GM19023 (cell line): ENCODE measurements at regions not wholly inside any gene's neighbourhood (a gene's known extent, or its start where the extent isn't known, plus 50 kb on each side); places are given as distances from the start of the nearest gene placed in this dataset.

Experiments
- ATAC-seq: cut with Tn5 transposase; IDR thresholded peaks from one replicate; pipeline ENCODE4 v1.9.1; 2021; ENCODE audit warnings: mild to moderate bottlenecking, moderate library complexity; ENCODE audit not compliant: unreplicated experiment

- ATAC-seq: no peak
Observed at GRCh38 chr15:53401503-53401902, 358.0 kb downstream of the WDR72 start.

GRCh38 chr15:53400986-53401385 is 358.5 kb downstream of the WDR72 start:
- no peak for ATAC-seq

GRCh38 chr15:53397041-53397616 is 362.3 kb downstream of the WDR72 start:
- no peak for ATAC-seq

- ATAC-seq: no peak
Observed at GRCh38 chr15:53395871-53396270, 363.6 kb downstream of the WDR72 start.

GRCh38 chr15:53390549-53390948 is 368.9 kb downstream of the WDR72 start:
- no peak for ATAC-seq

GRCh38 chr15:53389271-53390037 is 370.0 kb downstream of the WDR72 start:
- ATAC-seq: no peak

- ATAC-seq: no peak
Observed at GRCh38 chr15:53384417-53384816, 375.0 kb downstream of the WDR72 start.

- ATAC-seq: no peak
Observed at GRCh38 chr15:53378096-53378800, 381.2 kb downstream of the WDR72 start.

GRCh38 chr15:53367740-53368139 is 391.7 kb downstream of the WDR72 start:
- ATAC-seq: no peak

- ATAC-seq: no peak
Observed at GRCh38 chr15:53360881-53361280, 398.6 kb downstream of the WDR72 start.

- ATAC-seq: no peak
Observed at GRCh38 chr15:53359038-53359437, 400.4 kb downstream of the WDR72 start.

- no peak for ATAC-seq
Observed at GRCh38 chr15:53354874-53355273, 404.6 kb downstream of the WDR72 start.

GRCh38 chr15:53351373-53351772 is 408.1 kb downstream of the WDR72 start:
- no peak for ATAC-seq

- no peak for ATAC-seq
Observed at GRCh38 chr15:53346583-53346982, 412.9 kb downstream of the WDR72 start.

- ATAC-seq: no peak
Observed at GRCh38 chr15:53331328-53332190, 427.9 kb downstream of the WDR72 start.

- ATAC-seq: no peak
Observed at GRCh38 chr15:53328341-53328740, 431.1 kb downstream of the WDR72 start.

GRCh38 chr15:53324061-53324460 is 435.4 kb downstream of the WDR72 start:
- no peak for ATAC-seq

- ATAC-seq: no peak
Observed at GRCh38 chr15:53323191-53323590, 436.3 kb downstream of the WDR72 start.

GRCh38 chr15:53320816-53321215 is 438.6 kb downstream of the WDR72 start:
- ATAC-seq: no peak

GRCh38 chr15:53312707-53313106 is 446.8 kb downstream of the WDR72 start:
- ATAC-seq: no peak

- ATAC-seq: no peak
Observed at GRCh38 chr15:53310709-53311108, 448.8 kb downstream of the WDR72 start.
